Sigmoid colon (tissue), 4 donors: ENCODE measurements at regions not wholly inside any gene's neighbourhood (a gene's known extent, or its start where the extent isn't known, plus 50 kb on each side); places are given as distances from the start of the nearest gene placed in this dataset.

ENCODE experiments used
- POLR2A ChIP-seq, 2 donors: fragments of 450-650 bp; IDR thresholded peaks; one replicate each; pipeline ENCODE4 v1.6.1; 2016; ENCODE audit warnings: antibody characterized with exemption in 2 of 2, mild to moderate bottlenecking in 2 of 2, moderate library complexity in 2 of 2
- POLR2AphosphoS5 ChIP-seq, 4 donors: sonication (generic); formaldehyde crosslinking; IDR thresholded peaks; one replicate each; pipeline ENCODE4 v1.6.1; 2017; ENCODE audit warnings: antibody characterized with exemption in 4 of 4
- TF ChIP-seq, protein P1 (sequence below), 4 experiments: fragments of 450-650 bp in 3 of 4; fragments of 200-600 bp in 1 of 4; IDR thresholded peaks; one replicate each; pipeline ENCODE4 v1.5.1; 2016 to 2019; ENCODE audit warnings: antibody characterized with exemption in 4 of 4, mild to moderate bottlenecking in 3 of 4, moderate library complexity in 2 of 4

- TF ChIP-seq, protein P1, sequence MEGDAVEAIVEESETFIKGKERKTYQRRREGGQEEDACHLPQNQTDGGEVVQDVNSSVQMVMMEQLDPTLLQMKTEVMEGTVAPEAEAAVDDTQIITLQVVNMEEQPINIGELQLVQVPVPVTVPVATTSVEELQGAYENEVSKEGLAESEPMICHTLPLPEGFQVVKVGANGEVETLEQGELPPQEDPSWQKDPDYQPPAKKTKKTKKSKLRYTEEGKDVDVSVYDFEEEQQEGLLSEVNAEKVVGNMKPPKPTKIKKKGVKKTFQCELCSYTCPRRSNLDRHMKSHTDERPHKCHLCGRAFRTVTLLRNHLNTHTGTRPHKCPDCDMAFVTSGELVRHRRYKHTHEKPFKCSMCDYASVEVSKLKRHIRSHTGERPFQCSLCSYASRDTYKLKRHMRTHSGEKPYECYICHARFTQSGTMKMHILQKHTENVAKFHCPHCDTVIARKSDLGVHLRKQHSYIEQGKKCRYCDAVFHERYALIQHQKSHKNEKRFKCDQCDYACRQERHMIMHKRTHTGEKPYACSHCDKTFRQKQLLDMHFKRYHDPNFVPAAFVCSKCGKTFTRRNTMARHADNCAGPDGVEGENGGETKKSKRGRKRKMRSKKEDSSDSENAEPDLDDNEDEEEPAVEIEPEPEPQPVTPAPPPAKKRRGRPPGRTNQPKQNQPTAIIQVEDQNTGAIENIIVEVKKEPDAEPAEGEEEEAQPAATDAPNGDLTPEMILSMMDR (IDR thresholded peaks at IDR 0.05): no peak
- no peak for TF ChIP-seq POLR2A (IDR thresholded peaks at IDR 0.05)
- TF ChIP-seq POLR2AphosphoS5 (IDR thresholded peaks at IDR 0.05): no peak
These were observed 218.0 kb downstream of the WNT5A start for GRCh38 chr3:55269096-55269495.
